HG02870 (cell line): ENCODE measurements at regions not wholly inside any gene's neighbourhood (a gene's known extent, or its start where the extent isn't known, plus 50 kb on each side); places are given as distances from the start of the nearest gene placed in this dataset.
"Not testable (repeated sequence)": the region's sequence is repeated elsewhere in the genome, so short reads cannot be mapped to it uniquely, and the experiment has no call there.

Source experiments
- ATAC-seq: cut with Tn5 transposase; IDR thresholded peaks from one replicate; pipeline ENCODE4 v1.9.1; 2021; ENCODE audit warnings: mild to moderate bottlenecking, moderate library complexity; ENCODE audit not compliant: unreplicated experiment

DNA sequence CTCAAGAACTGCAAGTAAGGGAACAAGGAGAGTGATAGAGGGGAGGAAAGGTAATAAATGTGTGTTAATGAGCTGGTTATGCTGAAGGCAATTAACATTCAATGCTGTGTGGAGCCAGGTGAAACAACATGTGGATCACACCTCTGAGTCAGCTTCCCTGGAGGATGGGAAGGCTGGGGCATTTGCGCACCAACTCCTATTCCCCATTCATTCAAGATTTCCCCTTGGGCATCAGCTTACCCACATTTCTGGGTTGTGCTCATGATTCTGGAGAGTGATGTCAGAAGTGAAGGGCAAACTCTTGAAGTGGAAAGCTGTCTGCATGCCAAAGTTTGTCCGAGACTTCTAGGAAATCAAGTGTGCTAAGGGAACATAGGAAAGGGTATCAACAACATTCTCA lies 461.4 kb downstream of the MID1IP1 start:
- ATAC-seq = no peak

- no peak for ATAC-seq
These were observed 462.8 kb downstream of the MID1IP1 start for GRCh38 chrX:39264023-39264422.

GRCh38 chrX:39267176-39267575 lies 465.9 kb downstream of the MID1IP1 start:
- no peak for ATAC-seq

GRCh38 chrX:39268207-39268606 lies 466.9 kb downstream of the MID1IP1 start:
- ATAC-seq = no peak

- no peak for ATAC-seq
These were observed 474.3 kb downstream of the MID1IP1 start for GRCh38 chrX:39275500-39276068.

DNA sequence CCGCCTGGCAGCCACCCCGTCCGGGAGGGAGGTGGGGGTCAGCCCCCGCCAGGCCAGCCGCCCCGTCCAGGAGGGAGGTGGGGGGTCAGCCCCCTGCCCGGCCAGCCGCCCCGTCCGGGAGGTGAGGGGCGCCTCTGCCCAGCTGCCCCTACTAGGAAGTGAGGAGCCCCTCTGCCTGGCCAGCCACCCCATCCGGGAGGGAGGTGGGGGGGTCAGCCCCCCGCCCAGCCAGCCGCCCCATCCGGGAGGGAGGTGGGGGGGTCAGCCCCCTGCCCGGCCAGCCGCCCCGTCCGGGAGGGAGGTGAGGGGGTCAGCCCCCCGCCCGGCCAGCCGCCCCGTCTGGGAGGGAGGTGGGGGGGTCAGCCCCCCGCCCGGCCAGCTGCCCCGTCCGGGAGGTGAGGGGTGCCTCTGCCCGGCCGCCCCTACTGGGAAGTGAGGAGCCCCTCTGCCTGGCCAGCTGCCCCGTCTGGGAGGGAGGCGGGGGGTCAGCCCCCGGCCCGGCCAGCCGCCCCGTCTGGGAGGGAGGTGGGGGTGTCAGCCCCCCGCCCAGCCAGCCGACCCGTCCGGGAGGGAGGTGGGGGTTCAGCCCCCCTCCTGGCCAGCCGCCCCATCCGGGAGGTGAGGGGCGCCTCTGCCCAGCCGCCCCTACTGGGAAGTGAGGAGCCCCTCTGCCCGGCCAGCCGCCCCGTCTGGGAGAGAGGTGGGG lies 476.6 kb downstream of the MID1IP1 start:
- not testable (repeated sequence) for ATAC-seq

DNA sequence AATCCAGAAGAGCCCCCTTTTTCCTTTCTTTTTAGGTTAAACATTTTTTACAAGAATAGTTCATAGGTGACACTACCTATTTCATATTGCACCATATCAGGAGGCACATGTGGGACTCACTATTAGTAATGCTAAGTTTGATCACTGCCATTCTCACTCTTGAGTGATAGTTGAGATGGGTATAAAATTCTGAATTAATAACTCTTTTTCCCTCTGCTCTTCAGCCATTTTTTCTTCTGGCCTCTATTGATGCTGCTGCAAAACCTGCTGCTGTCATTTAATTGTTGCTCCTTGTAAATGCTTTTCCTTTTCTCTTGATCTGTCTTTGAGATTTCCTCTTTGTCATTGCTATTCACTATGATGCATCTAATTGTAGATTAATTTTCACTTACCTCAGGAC lies 482.0 kb downstream of the MID1IP1 start:
- no peak for ATAC-seq

GRCh38 chrX:39288592-39288991 lies 487.3 kb downstream of the MID1IP1 start:
- ATAC-seq = no peak

DNA sequence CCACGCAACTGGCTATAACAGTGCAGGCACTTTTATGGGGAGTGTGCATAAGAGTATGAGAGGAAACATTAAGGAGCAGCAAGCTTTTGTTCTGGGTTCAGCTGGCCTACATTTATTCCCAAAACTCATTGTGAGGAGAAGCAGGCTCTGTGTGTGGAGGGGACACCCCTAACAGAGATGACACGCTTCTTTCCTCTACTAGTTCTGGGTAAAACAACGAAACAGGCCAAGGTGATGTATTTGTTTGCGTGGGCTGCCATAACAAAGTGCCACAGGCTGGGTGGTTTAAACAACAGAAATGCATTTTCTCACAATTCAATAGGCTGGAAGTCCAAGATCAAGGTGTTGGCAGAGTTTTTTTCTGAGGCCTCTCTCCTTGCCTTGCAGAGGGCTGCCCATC lies 488.6 kb downstream of the MID1IP1 start:
- ATAC-seq = no peak

DNA sequence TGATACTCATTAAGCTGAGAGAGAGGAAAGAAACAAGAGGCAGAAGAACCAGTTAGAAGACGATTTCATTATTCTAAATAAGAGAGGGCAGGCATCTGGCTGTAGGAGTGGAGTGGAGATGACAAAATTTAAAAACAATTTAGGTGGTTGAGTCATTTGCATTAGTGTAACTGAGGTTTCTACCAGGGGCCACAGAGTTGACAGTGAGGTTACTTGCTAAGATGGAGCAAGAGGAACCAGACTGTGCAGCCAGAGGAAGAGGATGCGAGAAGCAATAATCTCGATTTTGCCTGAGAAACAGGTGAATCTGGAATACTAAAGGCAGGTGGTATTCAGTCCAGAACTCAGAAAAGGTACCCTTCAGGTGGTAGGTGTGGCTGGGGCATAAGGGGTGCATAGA lies 491.9 kb downstream of the MID1IP1 start:
- ATAC-seq = no peak

DNA sequence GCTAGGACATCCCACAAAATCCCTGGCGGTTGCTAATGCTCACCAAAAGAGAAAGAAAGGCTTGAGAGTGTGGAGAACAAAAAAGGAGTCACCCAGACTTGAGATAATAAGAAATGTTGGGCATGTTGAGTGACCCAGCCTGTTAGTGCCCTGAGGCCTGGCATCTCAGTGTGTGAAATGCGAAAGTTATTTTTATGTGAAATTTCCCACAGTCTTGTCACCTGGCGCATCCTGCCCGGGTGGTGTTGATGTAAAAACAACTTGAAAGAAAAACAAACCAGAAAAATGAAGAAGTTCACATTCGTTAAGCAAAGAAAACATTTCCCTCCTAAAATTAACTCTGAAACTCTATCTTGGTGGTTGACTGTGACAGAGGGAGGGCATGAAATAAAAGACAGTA lies 495.2 kb downstream of the MID1IP1 start:
- ATAC-seq = no peak

DNA sequence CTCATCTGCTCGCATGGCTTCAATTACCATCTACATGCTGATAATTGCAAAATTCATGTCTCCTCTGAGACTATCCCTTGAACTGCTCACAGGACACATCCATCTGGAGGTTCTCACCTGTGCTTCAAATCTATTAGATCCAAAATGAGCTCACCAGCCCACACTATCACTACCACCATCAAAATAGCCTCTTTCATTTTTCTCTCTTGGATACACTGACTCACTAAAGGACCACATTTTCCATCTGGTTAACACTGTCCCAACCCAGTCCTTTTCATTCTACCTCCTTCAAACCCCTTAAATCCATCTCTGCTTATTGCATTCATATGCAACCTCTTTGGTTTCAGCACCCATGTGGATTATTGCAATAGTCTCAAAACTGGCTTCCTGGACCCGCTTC lies 497.6 kb downstream of the MID1IP1 start:
- no peak for ATAC-seq

DNA sequence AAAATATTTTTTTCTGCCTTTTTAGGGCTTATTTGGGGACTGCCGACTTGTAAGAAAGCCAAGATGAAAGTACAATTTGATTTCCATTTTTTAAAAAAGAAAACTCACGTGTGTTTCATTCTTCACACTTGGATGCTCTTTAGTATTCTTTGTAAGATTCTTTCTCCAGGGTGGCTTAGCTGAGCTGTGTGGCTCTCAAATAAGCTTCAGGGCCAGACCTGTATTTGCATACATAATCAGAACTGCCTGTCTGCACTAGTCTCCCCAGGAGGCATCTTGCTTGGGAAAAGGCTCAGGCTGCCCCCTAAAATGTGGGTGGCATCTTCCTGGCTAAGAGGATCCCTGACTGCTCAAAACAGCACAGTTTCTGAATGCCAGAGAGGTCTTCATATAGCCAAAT lies 498.4 kb downstream of the MID1IP1 start:
- no peak for ATAC-seq

- ATAC-seq = no peak
These were observed 499.8 kb downstream of the MID1IP1 start for GRCh38 chrX:39301036-39301435.

DNA sequence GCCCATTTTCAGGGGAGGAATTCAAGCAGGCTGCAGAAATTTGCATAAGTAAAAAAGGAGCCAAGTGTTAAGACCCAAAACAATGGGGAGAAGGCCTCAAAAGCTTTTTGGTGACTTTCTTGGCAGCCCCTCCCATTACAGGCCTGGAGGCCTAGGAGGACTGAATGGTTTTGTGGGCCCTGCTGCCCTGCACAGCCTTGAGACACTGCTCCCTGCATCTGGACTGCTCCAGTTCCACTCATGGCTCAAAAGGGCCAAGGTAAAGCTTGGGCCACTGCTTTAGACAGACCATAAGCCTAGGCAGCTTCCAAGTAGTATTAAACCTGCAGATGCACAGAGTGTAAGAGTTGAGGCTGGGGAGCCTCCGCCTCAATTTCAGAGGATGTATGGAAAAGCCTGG lies 501.6 kb downstream of the MID1IP1 start:
- no peak for ATAC-seq

DNA sequence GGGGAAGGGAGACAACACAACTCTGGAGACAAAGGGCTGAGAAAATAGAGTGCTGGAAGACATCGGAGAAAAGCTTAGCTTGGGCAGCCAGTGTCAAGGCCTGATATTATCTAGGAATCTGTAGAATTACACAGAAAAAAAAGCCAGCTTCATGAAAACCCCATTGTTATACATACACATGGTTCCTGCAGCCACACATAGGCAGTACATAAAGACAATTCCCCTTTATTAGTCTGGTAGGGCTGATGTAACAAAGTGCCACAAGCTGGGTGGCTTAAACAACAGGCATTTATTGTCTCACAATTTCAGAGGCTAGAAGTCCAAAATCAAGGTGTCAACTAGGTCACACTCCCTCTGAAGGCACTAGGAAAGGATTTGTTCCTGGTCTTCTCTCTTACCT lies 503.5 kb downstream of the MID1IP1 start:
- ATAC-seq = no peak

GRCh38 chrX:39307488-39307887 lies 506.2 kb downstream of the MID1IP1 start:
- ATAC-seq = no peak

DNA sequence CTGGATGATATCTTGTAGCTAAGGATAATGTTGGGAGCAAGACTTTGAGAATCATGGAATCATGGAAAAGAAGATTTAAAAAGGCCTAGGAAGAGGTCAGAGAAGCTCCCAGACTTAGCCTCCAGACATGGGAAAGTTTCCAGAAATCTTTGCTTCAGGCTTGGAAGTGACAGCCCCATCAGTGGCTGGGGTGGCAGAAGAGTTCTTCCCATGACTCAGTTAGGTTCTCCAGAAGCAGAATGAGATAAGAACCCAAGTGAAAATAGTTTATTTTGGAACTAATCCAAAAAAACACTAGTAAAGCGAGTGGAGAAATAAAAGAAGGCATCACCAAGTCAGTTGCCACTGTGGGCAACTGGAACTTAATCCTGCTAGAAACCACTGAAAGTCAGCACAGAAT lies 506.9 kb downstream of the MID1IP1 start:
- no peak for ATAC-seq

DNA sequence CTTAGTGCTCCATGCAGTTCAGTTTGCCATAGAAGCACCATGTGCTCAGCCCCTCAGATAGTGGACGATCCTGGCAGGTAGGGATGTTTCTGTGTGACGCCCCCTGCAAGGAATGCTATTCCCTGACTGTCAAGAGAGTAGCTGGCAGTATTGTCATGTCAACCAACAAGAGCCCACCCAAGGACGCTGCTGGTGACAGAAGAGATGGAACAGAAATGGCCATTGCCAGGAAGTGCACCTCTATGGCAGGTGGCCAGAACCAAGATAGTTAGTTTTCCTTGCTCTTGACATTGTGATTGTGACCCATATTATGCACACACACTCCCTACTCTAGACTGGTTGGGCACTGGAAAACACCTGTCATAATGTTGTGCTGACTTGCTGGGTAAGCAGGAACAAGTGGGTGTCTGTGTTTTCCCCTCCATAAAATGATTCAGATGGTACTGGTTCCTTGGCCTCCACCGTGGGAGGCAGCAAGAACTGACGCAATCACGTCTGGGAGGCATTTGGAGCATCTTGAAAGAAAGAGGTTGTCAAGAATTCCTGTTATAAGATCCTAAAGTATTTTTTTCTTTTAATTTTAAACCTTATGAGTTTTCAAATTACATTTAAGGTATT lies 507.9 kb downstream of the MID1IP1 start:
- no peak for ATAC-seq

DNA sequence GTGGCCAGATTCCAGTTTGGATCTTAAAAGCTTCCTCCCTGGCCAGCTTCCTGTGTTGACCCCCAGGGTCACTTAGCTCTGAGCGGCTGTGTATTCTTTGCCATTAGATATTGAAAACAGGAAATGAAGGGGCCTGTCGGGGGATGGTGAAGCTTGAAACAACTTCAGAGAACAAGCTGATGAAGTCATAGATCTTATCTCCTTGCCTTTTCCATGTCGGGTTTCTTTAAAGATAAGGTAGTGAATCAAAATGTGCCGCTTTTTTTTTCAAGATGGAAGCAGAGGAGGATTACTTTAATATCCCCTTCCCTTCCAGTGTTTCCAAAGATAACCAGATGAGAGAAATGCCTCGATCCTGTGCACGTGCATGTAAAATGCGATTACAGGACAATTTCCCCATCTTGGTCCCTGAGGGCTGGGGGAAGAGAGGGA lies 508.5 kb downstream of the MID1IP1 start:
- ATAC-seq = no peak

- no peak for ATAC-seq
These were observed 509.6 kb downstream of the MID1IP1 start for GRCh38 chrX:39310891-39311290.

DNA sequence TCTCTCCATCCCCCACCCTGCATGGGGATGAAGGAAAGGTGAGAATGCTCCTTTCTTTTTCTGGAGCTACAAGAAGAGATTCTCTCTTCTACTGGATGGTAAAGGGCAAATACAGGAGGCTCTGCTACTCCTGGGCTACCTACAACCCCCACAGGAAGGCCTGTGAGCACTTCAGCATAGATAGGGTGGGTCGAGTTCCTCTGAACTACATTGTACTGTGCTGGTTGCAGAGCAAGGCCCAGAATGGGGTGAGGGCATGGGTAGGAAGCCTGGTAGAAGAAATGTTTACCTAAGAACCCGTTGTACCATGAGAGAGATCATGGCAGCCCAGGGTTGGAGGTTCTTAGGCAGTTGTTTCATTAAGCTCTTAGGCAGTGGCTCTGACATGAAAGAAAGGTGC lies 510.4 kb downstream of the MID1IP1 start:
- ATAC-seq = no peak
